Nephron progenitor cell (in vitro differentiated cells): ENCODE measurements at regions not wholly inside any gene's neighbourhood (a gene's known extent, or its start where the extent isn't known, plus 50 kb on each side); places are given as distances from the start of the nearest gene placed in this dataset.

Experiments
- DNase-seq: peaks from one replicate; pipeline ENCODE4 v3.0.0; 2021
- H3K27ac Mint-ChIP-seq: 2 replicates; pipeline ENCODE4 v1.8.0; 2021; ENCODE audit warnings: mild to moderate bottlenecking, moderate library complexity, mixed read lengths
- H3K27me3 Mint-ChIP-seq: 2 replicates; pipeline ENCODE4 v1.8.0; 2021; ENCODE audit warnings: mild to moderate bottlenecking, low read depth, mixed read lengths; ENCODE audit not compliant: poor library complexity
- H3K36me3 Mint-ChIP-seq: 2 replicates; pipeline ENCODE4 v1.8.0; 2021; ENCODE audit warnings: low read depth, mixed read lengths
- H3K4me1 Mint-ChIP-seq: 2 replicates; pipeline ENCODE4 v1.8.0; 2021; ENCODE audit warnings: mixed read lengths
- H3K4me3 Mint-ChIP-seq: 2 replicates; pipeline ENCODE4 v1.8.0; 2021; ENCODE audit warnings: mild to moderate bottlenecking, moderate library complexity, mixed read lengths
- H3K9me3 Mint-ChIP-seq: 2 replicates; pipeline ENCODE4 v1.8.0; 2021; ENCODE audit warnings: mild to moderate bottlenecking, moderate library complexity, mixed read lengths
- TF ChIP-seq, protein P1 (sequence below): fragments of 200-600 bp; sonication (generic); IDR thresholded peaks from 2 replicates; pipeline ENCODE4 v1.5.0; 2021; ENCODE audit warnings: antibody characterized with exemption

DNA sequence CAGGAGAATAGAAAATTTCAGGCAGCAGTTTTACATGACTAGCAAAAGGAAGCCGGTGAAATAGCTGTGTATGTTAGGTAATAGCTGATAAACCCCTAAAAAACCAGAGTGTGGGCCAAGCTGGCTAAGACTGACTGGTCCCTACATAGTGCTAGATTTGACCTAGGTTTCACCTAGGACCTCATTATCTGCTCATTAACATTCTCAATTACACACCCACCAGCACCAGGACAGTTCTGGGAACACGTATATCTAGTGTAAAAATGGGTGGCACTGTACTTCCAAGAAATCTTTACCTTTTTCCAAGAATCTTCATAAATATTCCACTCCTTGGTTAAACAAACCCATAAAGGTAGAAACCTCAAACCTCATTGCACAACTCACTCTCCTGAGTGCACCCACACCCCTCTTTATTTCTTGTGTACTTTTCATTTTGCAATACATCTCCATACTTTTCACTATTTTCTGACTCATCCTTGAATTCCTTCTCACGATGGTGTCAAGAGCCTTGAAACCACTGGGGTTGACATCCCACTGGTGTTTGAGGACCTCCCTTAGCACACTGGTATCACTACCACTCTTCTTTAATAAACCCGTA, 262.7 kb upstream of the KCNJ16 start:
- TF ChIP-seq, protein P1, sequence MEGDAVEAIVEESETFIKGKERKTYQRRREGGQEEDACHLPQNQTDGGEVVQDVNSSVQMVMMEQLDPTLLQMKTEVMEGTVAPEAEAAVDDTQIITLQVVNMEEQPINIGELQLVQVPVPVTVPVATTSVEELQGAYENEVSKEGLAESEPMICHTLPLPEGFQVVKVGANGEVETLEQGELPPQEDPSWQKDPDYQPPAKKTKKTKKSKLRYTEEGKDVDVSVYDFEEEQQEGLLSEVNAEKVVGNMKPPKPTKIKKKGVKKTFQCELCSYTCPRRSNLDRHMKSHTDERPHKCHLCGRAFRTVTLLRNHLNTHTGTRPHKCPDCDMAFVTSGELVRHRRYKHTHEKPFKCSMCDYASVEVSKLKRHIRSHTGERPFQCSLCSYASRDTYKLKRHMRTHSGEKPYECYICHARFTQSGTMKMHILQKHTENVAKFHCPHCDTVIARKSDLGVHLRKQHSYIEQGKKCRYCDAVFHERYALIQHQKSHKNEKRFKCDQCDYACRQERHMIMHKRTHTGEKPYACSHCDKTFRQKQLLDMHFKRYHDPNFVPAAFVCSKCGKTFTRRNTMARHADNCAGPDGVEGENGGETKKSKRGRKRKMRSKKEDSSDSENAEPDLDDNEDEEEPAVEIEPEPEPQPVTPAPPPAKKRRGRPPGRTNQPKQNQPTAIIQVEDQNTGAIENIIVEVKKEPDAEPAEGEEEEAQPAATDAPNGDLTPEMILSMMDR = no peak
- Mint-ChIP-seq H3K27ac (no peak overlapping the region), H3K4me1 (peaks cover 4% of the 10 kb centered on the region), H3K36me3 (no peaks in the 10 kb centered on the region), H3K4me3 (no peak overlapping the region), H3K9me3 (no peaks in the 10 kb centered on the region), H3K27me3 (no peaks in the 10 kb centered on the region)
- no peak for DNase-seq

DNA sequence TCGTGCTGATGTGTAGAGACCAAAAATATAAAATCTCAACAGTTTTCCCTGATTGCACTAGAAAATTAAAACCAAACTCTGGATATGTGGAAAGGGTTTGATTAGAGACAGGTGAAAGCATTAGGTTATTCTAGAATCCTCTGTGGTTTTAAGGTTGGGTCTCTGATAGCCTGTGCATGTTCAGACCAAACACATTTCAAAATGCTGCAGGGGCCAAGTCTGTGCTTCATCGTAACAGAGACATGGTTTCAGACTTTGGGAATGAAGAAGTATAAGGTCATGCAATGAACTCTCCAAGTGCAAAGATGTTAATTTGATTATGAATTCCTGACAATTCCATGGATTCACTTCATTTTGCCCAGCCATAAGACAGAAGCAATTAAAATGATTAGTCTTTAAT, 261.0 kb upstream of the KCNJ16 start:
- Mint-ChIP-seq H3K4me3 (no peak overlapping the region), H3K36me3 (no peaks in the 10 kb centered on the region), H3K27ac (no peak overlapping the region), H3K9me3 (no peaks in the 10 kb centered on the region), H3K4me1 (peaks cover 4% of the 10 kb centered on the region), H3K27me3 (no peaks in the 10 kb centered on the region)
- TF ChIP-seq, protein P1 = no peak
- DNase-seq = no peak

DNA sequence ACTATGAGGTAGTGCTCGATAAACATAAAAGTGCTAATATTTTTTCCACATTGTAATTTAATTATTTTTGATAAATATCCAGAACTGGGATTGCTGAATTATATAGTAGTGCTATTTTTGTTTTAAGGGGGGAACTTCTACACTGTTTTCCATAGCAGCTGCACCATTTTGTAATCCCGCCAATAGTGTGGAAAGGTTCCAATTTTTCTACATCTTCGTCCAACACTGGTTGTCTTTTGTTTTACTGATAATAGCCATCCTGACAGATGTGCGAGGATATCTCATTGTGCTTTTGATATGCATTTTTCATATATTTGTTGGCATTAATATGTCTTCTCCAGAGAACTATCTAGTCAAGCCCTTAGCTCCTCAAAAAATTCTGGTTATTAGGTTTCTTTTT, 259.6 kb upstream of the KCNJ16 start:
- Mint-ChIP-seq H3K27ac (no peak overlapping the region), H3K9me3 (no peaks in the 10 kb centered on the region), H3K27me3 (no peaks in the 10 kb centered on the region), H3K36me3 (no peaks in the 10 kb centered on the region), H3K4me1 (peaks cover 4% of the 10 kb centered on the region), H3K4me3 (no peak overlapping the region)
- TF ChIP-seq, protein P1 = no peak
- DNase-seq = no peak

DNA sequence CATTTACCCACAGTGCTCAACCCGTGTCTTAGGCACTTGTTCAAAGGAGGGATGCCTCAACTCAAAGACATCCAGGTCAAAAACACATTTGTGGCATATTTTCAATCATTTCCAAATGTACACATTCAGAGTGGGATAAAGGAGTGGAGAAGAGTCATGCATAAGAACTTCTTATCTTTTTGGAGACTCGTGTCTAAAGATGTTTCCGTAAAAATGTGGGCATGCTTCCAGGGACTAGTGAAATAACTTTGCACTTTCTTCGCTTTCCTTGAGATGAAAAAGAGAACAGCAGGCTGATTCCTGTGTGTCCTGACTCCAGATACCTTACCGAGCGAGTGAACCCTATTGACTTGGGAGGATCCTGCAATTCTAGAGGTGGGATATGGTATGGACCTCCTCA, 256.6 kb upstream of the KCNJ16 start:
- TF ChIP-seq, protein P1 = no peak
- H3K27me3 Mint-ChIP-seq = no peaks in the 10 kb centered on the region
- H3K36me3 Mint-ChIP-seq = no peaks in the 10 kb centered on the region
- H3K9me3 Mint-ChIP-seq = no peaks in the 10 kb centered on the region
- DNase-seq = no peak
- H3K27ac Mint-ChIP-seq = no peak overlapping the region
- no peaks in the 10 kb centered on the region for H3K4me1 Mint-ChIP-seq
- H3K4me3 Mint-ChIP-seq = no peak overlapping the region

DNA sequence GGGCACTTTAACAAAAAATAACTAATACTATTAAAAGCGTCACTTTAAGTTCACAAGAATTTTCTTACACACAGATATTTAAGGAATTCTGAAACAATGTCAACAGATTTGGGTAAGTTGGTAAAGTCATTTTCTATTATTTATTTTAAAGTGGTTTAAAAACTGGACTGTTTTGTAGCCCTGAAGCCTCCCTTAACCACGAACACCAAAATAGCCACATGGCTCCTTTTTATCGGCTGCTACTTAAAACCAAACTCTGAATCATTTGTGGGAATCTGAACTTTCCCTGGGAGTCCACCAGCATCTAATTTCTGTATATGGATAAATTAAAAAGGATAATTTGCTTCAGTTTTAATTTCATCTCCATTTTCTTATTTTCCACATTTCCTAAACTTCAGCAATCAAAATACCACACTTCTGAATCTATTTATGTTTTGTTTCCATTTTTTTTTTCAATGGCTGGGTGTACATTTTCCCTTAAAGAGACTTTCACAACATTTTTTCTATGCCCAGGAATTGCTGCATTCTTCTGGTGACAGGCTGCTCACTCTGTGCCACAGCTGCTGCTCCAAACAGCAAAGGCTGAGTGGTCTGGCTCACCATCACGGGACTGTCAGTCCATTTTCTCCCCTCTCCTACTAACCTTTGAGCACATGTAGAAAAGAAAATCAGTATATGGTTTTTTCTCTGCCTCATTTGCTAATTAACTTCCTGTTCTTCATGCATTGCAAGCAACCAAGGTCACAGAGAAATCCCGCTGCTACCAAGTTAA, 255.5 kb upstream of the KCNJ16 start:
- Mint-ChIP-seq H3K9me3 (peaks cover 5% of the 10 kb centered on the region), H3K4me3 (no peak overlapping the region), H3K36me3 (no peaks in the 10 kb centered on the region), H3K27me3 (no peaks in the 10 kb centered on the region), H3K4me1 (no peaks in the 10 kb centered on the region), H3K27ac (no peak overlapping the region)
- no peak for DNase-seq
- TF ChIP-seq, protein P1 = no peak
